ENCODE measurements at regions not wholly inside any gene's neighbourhood (a gene's known extent, or its start where the extent isn't known, plus 50 kb on each side); places are given as distances from the start of the nearest gene placed in this dataset.

- no peak for TF ChIP-seq CTCF (IDR thresholded peaks at IDR 0.05; ENCODE audit: insufficient read depth, low read length)
- no peak for TF ChIP-seq POLR2AphosphoS5 (IDR thresholded peaks at IDR 0.05; ENCODE audit: low read depth)
- no peak for TF ChIP-seq GABPA (IDR thresholded peaks at IDR 0.05; ENCODE audit: low read depth)
These were observed 237.1 kb upstream of the MOCS1 start for GRCh38 chr6:40171343-40171742.

All from HL-60 (cell line).